Astrocyte of the spinal cord (primary cell): ENCODE measurements at regions not wholly inside any gene's neighbourhood (a gene's known extent, or its start where the extent isn't known, plus 50 kb on each side); places are given as distances from the start of the nearest gene placed in this dataset.

ENCODE experiments used
- DNase-seq: peaks from one replicate; pipeline ENCODE4 v3.0.0; 2011; ENCODE audit warnings: low read depth, low spot score
- H3K4me3 ChIP-seq: 2 replicates; pipeline ENCODE4 v1.5.1; 2011; ENCODE audit warnings: low read depth, mild to moderate bottlenecking, low read length, moderate library complexity
- CTCF ChIP-seq: IDR thresholded peaks from 2 replicates; pipeline ENCODE4 v1.5.1; 2012; ENCODE audit warnings: low read depth, mild to moderate bottlenecking, low read length, inconsistent platforms
- in situ Hi-C: cut with HindIII; loops from 2 replicates; pipeline ENCODE4 v1.10.0; 2017; ENCODE audit warnings: low sequenced_read_pairs

GRCh38 chr2:55115761-55116597, 65.7 kb upstream of the RTN4 start:
- H3K4me3 ChIP-seq = no peak overlapping the region
- TF ChIP-seq CTCF = no peak
- peak; percentile 73 for DNase-seq
- in situ Hi-C loops = no loop called here

- in situ Hi-C loops = no loop called here
- no peak for TF ChIP-seq CTCF
- no peak overlapping the region for H3K4me3 ChIP-seq
- DNase-seq = no peak
Measured at GRCh38 chr2:55114597-55114996, 64.3 kb upstream of the RTN4 start.

GRCh38 chr2:55114082-55114481, 63.8 kb upstream of the RTN4 start:
- in situ Hi-C loops = no loop called here
- TF ChIP-seq CTCF = no peak
- DNase-seq = no peak
- no peak overlapping the region for H3K4me3 ChIP-seq

- H3K4me3 ChIP-seq = no peak overlapping the region
- peak; percentile 87 for DNase-seq
- in situ Hi-C loops = no loop called here
- peak; percentile 8 for TF ChIP-seq CTCF
Measured at GRCh38 chr2:55112229-55113031, 62.2 kb upstream of the RTN4 start.

- DNase-seq = peak; percentile 93
- no peak for TF ChIP-seq CTCF
- H3K4me3 ChIP-seq = no peak overlapping the region
- in situ Hi-C loops = no loop called here
Measured at GRCh38 chr2:55111570-55112228, 61.4 kb upstream of the RTN4 start.

- H3K4me3 ChIP-seq = no peak overlapping the region
- DNase-seq = no peak
- in situ Hi-C loops = no loop called here
- TF ChIP-seq CTCF = no peak
Measured at GRCh38 chr2:55111230-55111569, 60.9 kb upstream of the RTN4 start.
